Keratinocyte (primary cell): ENCODE measurements at regions not wholly inside any gene's neighbourhood (a gene's known extent, or its start where the extent isn't known, plus 50 kb on each side); places are given as distances from the start of the nearest gene placed in this dataset.

Experiments used
- DNase-seq: peaks from one replicate; pipeline ENCODE4 v3.0.0-alpha.2; 2011; ENCODE audit warnings: low read depth, missing footprints, low spot score
- FAIRE-seq: peaks from 2 replicates; lab custom pipeline; 2011; peaks lifted over from hg19 to GRCh38; lab: Jason Lieb, UNC
- H2AFZ ChIP-seq: 2 replicates; pipeline ENCODE4 v1.6.0; 2012; ENCODE audit warnings: low read length, control low read depth, inconsistent platforms; ENCODE audit not compliant: control insufficient read depth
- H3K27ac ChIP-seq: 2 replicates; pipeline ENCODE4 v1.5.1; 2011; ENCODE audit warnings: low read length; ENCODE audit not compliant: control insufficient read depth, insufficient read depth
- H3K27me3 ChIP-seq: 3 replicates; pipeline ENCODE4 v1.6.0; 2011; ENCODE audit warnings: low read length; ENCODE audit not compliant: control insufficient read depth, insufficient read depth; ENCODE audit errors: extremely low read depth
- H3K36me3 ChIP-seq, 2 experiments: 2 replicates in 1 of 2; 3 replicates in 1 of 2; pipeline ENCODE4 v1.5.1; 2011; ENCODE audit warnings: low read length in 2 of 2, mild to moderate bottlenecking in 1 of 2; ENCODE audit not compliant: control insufficient read depth in 2 of 2, insufficient read depth in 2 of 2; ENCODE audit errors: extremely low read depth in 1 of 2
- H3K4me1 ChIP-seq: 3 replicates; pipeline ENCODE4 v1.5.1; 2011; ENCODE audit warnings: low read length; ENCODE audit not compliant: control insufficient read depth, insufficient read depth; ENCODE audit errors: extremely low read depth
- H3K4me2 ChIP-seq: 3 replicates; pipeline ENCODE4 v1.6.0; 2011; ENCODE audit warnings: low read depth, low read length; ENCODE audit not compliant: control insufficient read depth, insufficient read depth; ENCODE audit errors: extremely low read depth
- H3K4me3 ChIP-seq, 3 experiments: fragments of 200-600 bp in 1 of 3; sonication (generic) in 1 of 3; 2 replicates in 2 of 3; 3 replicates in 1 of 3; pipeline ENCODE4 v1.5.1; 2011 to 2016; ENCODE audit warnings: low read length in 3 of 3, mild to moderate bottlenecking in 3 of 3, control low read depth in 2 of 3, inconsistent platforms in 1 of 3, low read depth in 1 of 3, mixed read lengths in 1 of 3, mixed run types in 1 of 3, moderate library complexity in 1 of 3; ENCODE audit not compliant: control insufficient read depth in 2 of 3, insufficient read depth in 2 of 3; ENCODE audit errors: extremely low read depth in 1 of 3
- H3K79me2 ChIP-seq: 2 replicates; pipeline ENCODE4 v1.6.0; 2012; ENCODE audit warnings: low read length; ENCODE audit not compliant: control insufficient read depth, insufficient read depth
- H3K9ac ChIP-seq: 3 replicates; pipeline ENCODE4 v1.6.0; 2011; ENCODE audit warnings: low read length; ENCODE audit not compliant: control insufficient read depth, insufficient read depth; ENCODE audit errors: extremely low read depth
- H3K9me1 ChIP-seq: 3 replicates; pipeline ENCODE4 v1.6.0; 2011; ENCODE audit warnings: low read length; ENCODE audit not compliant: control insufficient read depth, insufficient read depth; ENCODE audit errors: extremely low read depth
- H3K9me3 ChIP-seq: 2 replicates; pipeline ENCODE4 v1.5.1; 2012; ENCODE audit warnings: low read depth, low read length; ENCODE audit not compliant: control insufficient read depth
- H4K20me1 ChIP-seq: 3 replicates; pipeline ENCODE4 v1.6.0; 2011; ENCODE audit warnings: low read length; ENCODE audit not compliant: control insufficient read depth, insufficient read depth; ENCODE audit errors: extremely low read depth
- CTCF ChIP-seq, 3 experiments: IDR thresholded peaks in 1 of 3; conservative IDR thresholded peaks in 1 of 3; optimal IDR thresholded peaks in 1 of 3; 2 replicates in 2 of 3; 3 replicates in 1 of 3; pipeline versions ENCODE3 to v1.5.1; 2011; ENCODE audit warnings: low read length in 3 of 3, mild to moderate bottlenecking in 3 of 3, moderate library complexity in 2 of 3, control low read depth in 1 of 3, inconsistent platforms in 1 of 3; ENCODE audit not compliant: insufficient read depth in 2 of 3; ENCODE audit errors: extremely low read depth in 1 of 3
- EZH2 ChIP-seq: IDR thresholded peaks from one replicate; pipeline ENCODE4 v1.6.1; 2012; ENCODE audit warnings: inconsistent platforms, mild to moderate bottlenecking, low read length, moderate library complexity
- dilution Hi-C: fragments of 300-500 bp; cut with MboI; formaldehyde crosslinking; loops from one replicate; pipeline ENCODE4 v1.7.0; 2020; ENCODE audit warnings: low sequenced_read_pairs; ENCODE audit not compliant: extremely low pct_ligation_motif_present

GRCh38 chr2:186325827-186326535 lies 160.1 kb upstream of the ZC3H15 start:
- Histone ChIP-seq H4K20me1 (no peaks in the 10 kb centered on the region), H3K9me3 (no peaks in the 10 kb centered on the region), H3K9ac (no peak overlapping the region), H3K9me1 (no peaks in the 10 kb centered on the region), H3K36me3 (no peaks in the 10 kb centered on the region), H3K4me2 (peak overlapping the region; percentile 54), H3K4me3 (no peak overlapping the region), H3K27me3 (no peaks in the 10 kb centered on the region), H3K4me1 (peaks cover 12% of the 10 kb centered on the region), H2AFZ (peak overlapping the region; percentile 78), H3K79me2 (no peaks in the 10 kb centered on the region), H3K27ac (peak overlapping the region; percentile 33)
- no peak for TF ChIP-seq EZH2
- TF ChIP-seq CTCF (optimal IDR thresholded peaks at IDR 0.05 in 1 of 3, IDR thresholded peaks at IDR 0.05 in 1 of 3, conservative IDR thresholded peaks at IDR 0.05 in 1 of 3; ENCODE audit: extremely low read depth in 1 of 3, insufficient read depth in 2 of 3, low read length in 3 of 3) = no peak
- FAIRE-seq (peak; percentile 51), DNase-seq (no peak)
- dilution Hi-C loops = no loop called here

DNA sequence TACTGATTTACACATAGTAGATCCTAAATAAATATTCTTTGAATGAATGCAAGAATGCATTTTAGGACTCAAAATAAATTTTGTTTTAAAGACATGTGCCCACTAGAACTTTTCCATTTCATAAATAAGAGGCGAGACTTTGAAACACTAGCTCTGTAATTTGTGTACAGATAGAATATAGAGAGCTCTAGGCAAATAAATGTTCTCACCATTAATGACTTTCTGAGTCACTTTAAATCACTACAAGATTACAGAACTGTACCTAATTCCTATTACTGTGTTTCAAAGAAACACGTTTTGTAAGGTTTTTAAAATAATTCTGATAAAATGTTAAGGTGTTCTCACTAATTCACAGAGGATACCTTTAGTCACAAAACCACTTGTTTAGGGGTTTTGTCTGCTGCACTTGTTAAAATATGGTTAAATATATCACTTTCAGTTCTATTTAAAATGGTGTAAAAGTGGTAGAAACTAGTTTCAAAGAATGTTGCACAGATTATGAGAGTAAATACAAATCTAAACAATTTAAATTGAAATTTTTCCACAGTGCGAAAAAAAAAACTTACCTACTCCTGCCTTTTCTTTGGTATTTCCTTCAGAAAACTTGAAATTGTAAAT lies 158.7 kb upstream of the ZC3H15 start:
- Histone ChIP-seq H3K4me2 (no peak overlapping the region), H3K9me1 (no peaks in the 10 kb centered on the region), H3K4me3 (no peak overlapping the region), H3K9me3 (no peaks in the 10 kb centered on the region), H3K27me3 (no peaks in the 10 kb centered on the region), H4K20me1 (no peaks in the 10 kb centered on the region), H3K27ac (no peak overlapping the region), H3K79me2 (no peaks in the 10 kb centered on the region), H3K36me3 (no peaks in the 10 kb centered on the region), H3K9ac (no peak overlapping the region), H3K4me1 (peaks cover 12% of the 10 kb centered on the region), H2AFZ (no peak overlapping the region)
- FAIRE-seq (no peak), DNase-seq (no peak)
- TF ChIP-seq CTCF (optimal IDR thresholded peaks at IDR 0.05 in 1 of 3, IDR thresholded peaks at IDR 0.05 in 1 of 3, conservative IDR thresholded peaks at IDR 0.05 in 1 of 3; ENCODE audit: extremely low read depth in 1 of 3, insufficient read depth in 2 of 3, low read length in 3 of 3) = no peak
- no peak for TF ChIP-seq EZH2
- dilution Hi-C loops = no loop called here
